ENCODE measurements at regions not wholly inside any gene's neighbourhood (a gene's known extent, or its start where the extent isn't known, plus 50 kb on each side); places are given as distances from the start of the nearest gene placed in this dataset.

GRCh38 chr14:41144370-41144769, 462.3 kb upstream of the LRFN5 start:
- ATAC-seq = no peak
- Histone ChIP-seq H3K36me3 (no peaks in the 10 kb centered on the region), H3K27ac (no peak overlapping the region), H3K27me3 (no peaks in the 10 kb centered on the region), H3K4me1 (no peaks in the 10 kb centered on the region), H3K4me3 (no peak overlapping the region), H3K9me3 (no peaks in the 10 kb centered on the region)
- 88 to 100% (median 90%) methylated on average over 7 to 10 of the region's 10 CpGs for WGBS, 4 donors
- intact Hi-C loops (cut with DNase I) = no loop called here
- TF ChIP-seq CTCF (IDR thresholded peaks at IDR 0.05) = no peak
- no peak for TF ChIP-seq POLR2A (IDR thresholded peaks at IDR 0.05)
- no peak for DNase-seq

- H3K36me3 ChIP-seq = no peaks in the 10 kb centered on the region
- no peak overlapping the region for H3K27ac ChIP-seq
- H3K4me3 ChIP-seq = no peak overlapping the region
- DNase-seq (no peak), ATAC-seq (no peak)
- H3K4me1 ChIP-seq = no peaks in the 10 kb centered on the region
- intact Hi-C loops (cut with DNase I) = loop anchor here in 2 of 10 donors (2.0 kb wide), 2 partner anchors 63 to 65 kb away; no protein-coding TSS in a partner anchor
- H3K27me3 ChIP-seq = no peaks in the 10 kb centered on the region
- H3K9me3 ChIP-seq = no peaks in the 10 kb centered on the region
- 79 to 86% (median 81%) methylated on average over 2 of the region's 2 CpGs for WGBS, 4 donors
- TF ChIP-seq CTCF (IDR thresholded peaks at IDR 0.05) = no peak
- no peak for TF ChIP-seq POLR2A (IDR thresholded peaks at IDR 0.05)
Measured at GRCh38 chr14:41137741-41138140, 468.9 kb upstream of the LRFN5 start.

- WGBS, 4 donors = 79 to 87% (median 83%) methylated on average over 2 of the region's 2 CpGs
- intact Hi-C loops (cut with DNase I) = no loop called here
- Histone ChIP-seq H3K36me3 (no peaks in the 10 kb centered on the region), H3K4me3 (no peak overlapping the region), H3K9me3 (peaks cover 0 to 2% (median 0%) of the 10 kb centered on the region in 12 donors), H3K27me3 (no peaks in the 10 kb centered on the region), H3K4me1 (no peaks in the 10 kb centered on the region), H3K27ac (no peak overlapping the region)
- DNase-seq = no peak
- no peak for ATAC-seq
- TF ChIP-seq POLR2A (IDR thresholded peaks at IDR 0.05) (no peak), CTCF (IDR thresholded peaks at IDR 0.05) (no peak)
Measured at GRCh38 chr14:41130274-41130673, 476.4 kb upstream of the LRFN5 start.

GRCh38 chr14:41120402-41120801, 486.3 kb upstream of the LRFN5 start:
- no peaks in the 10 kb centered on the region for H3K9me3 ChIP-seq
- H3K4me3 ChIP-seq = no peak overlapping the region
- no peak overlapping the region for H3K27ac ChIP-seq
- intact Hi-C loops (cut with DNase I) = no loop called here
- DNase-seq (no peak), ATAC-seq (no peak)
- H3K36me3 ChIP-seq = no peaks in the 10 kb centered on the region
- no peak for TF ChIP-seq POLR2A (IDR thresholded peaks at IDR 0.05)
- no peaks in the 10 kb centered on the region for H3K27me3 ChIP-seq
- WGBS, 4 donors = 59 to 71% (median 70%) methylated on average over 4 of the region's 4 CpGs
- H3K4me1 ChIP-seq = no peaks in the 10 kb centered on the region

GRCh38 chr14:41096131-41096530, 510.5 kb upstream of the LRFN5 start:
- 78 to 84% (median 81%) methylated on average over 4 of the region's 4 CpGs for WGBS, 4 donors
- no peaks in the 10 kb centered on the region for H3K9me3 ChIP-seq
- DNase-seq (no peak), ATAC-seq (no peak)
- intact Hi-C loops (cut with DNase I) = no loop called here
- H3K27me3 ChIP-seq = no peaks in the 10 kb centered on the region
- no peak overlapping the region for H3K4me3 ChIP-seq
- H3K4me1 ChIP-seq = no peaks in the 10 kb centered on the region
- no peaks in the 10 kb centered on the region for H3K36me3 ChIP-seq
- TF ChIP-seq CTCF (IDR thresholded peaks at IDR 0.05) (no peak), POLR2A (IDR thresholded peaks at IDR 0.05) (no peak)
- H3K27ac ChIP-seq = no peak overlapping the region
